GM12878 (cell line): ENCODE measurements at regions not wholly inside any gene's neighbourhood (a gene's known extent, or its start where the extent isn't known, plus 50 kb on each side); places are given as distances from the start of the nearest gene placed in this dataset.

ENCODE experiments used
- ATAC-seq: fragments of 200-7000 bp; cut with Tn5 transposase; 3 replicates; pipeline ENCODE4 v1.9.1; 2020; ENCODE audit warnings: mild to moderate bottlenecking, moderate library complexity
- BruUV-seq: library from RNA; stranded (reverse); fragments of 400-500 nt; replicated peaks from 2 replicates; lab custom pipeline; 2021; lab: Mats Ljungman, UMichigan
- CTCF ChIA-PET: fragments of 300-600 bp; sonication (Branson Sonifier 250); formaldehyde crosslinking; extraction: SDS; loops from one replicate; lab custom pipeline; 2021; ENCODE audit warnings: inconsistent platforms; lab: Yijun Ruan, JAX
- POLR2A ChIA-PET: fragments of 350-600 bp; formaldehyde crosslinking; extraction: SDS; loops from one replicate; lab custom pipeline; 2021; ENCODE audit warnings: inconsistent platforms; lab: Charles Lee
- RAD21 ChIA-PET: fragments of 300-600 bp; sonication (Branson Sonifier 250); formaldehyde crosslinking; loops from one replicate; lab custom pipeline; 2023; ENCODE audit warnings: antibody characterized with exemption; ENCODE audit not compliant: unreplicated experiment; lab: Charles Lee
- SMC1A ChIA-PET: fragments of 300-600 bp; sonication (Branson Sonifier 250); formaldehyde crosslinking; loops from one replicate; lab custom pipeline; 2023; ENCODE audit not compliant: unreplicated experiment, uncharacterized antibody; lab: Charles Lee
- DNase-seq: peaks from one replicate; pipeline ENCODE4 v3.0.0-alpha.2; 2011; ENCODE audit warnings: low read depth, low spot score
- FAIRE-seq: peaks from 3 replicates; lab custom pipeline; 2011; peaks lifted over from hg19 to GRCh38; lab: Jason Lieb, UNC
- H2AFZ ChIP-seq: 2 replicates; pipeline ENCODE4 v1.6.0; 2011; ENCODE audit warnings: low read depth, low read length, control low read depth; ENCODE audit not compliant: control insufficient read depth
- H3K27ac ChIP-seq: 2 replicates; pipeline ENCODE4 v1.5.1; 2011; ENCODE audit warnings: control low read depth; ENCODE audit not compliant: control insufficient read depth, insufficient read depth
- H3K27me3 ChIP-seq, 2 experiments: replicated peaks in 1 of 2; 2 replicates each; pipeline versions ENCODE4 v1.6.0 to v1.6.1; 2011; ENCODE audit warnings: low read length in 1 of 2; ENCODE audit not compliant: control insufficient read depth in 2 of 2, insufficient read depth in 2 of 2
- H3K36me3 ChIP-seq, 2 experiments: 2 replicates each; pipeline ENCODE4 v1.5.1; 2011; ENCODE audit warnings: low read length in 1 of 2; ENCODE audit not compliant: control insufficient read depth in 2 of 2, insufficient read depth in 2 of 2
- H3K4me1 ChIP-seq: 2 replicates; pipeline ENCODE4 v1.6.1; 2011; ENCODE audit warnings: mild to moderate bottlenecking, low read length, moderate library complexity, mixed read lengths; ENCODE audit not compliant: control insufficient read depth, insufficient read depth
- H3K4me2 ChIP-seq: 2 replicates; pipeline ENCODE4 v1.6.0; 2011; ENCODE audit warnings: control low read depth; ENCODE audit not compliant: control insufficient read depth, insufficient read depth
- H3K4me3 ChIP-seq: fragments of 200-600 bp; sonication (generic); 2 replicates; pipeline ENCODE4 v1.5.1; 2016
- H3K79me2 ChIP-seq: 2 replicates; pipeline ENCODE4 v1.6.0; 2011; ENCODE audit warnings: low read length; ENCODE audit not compliant: control insufficient read depth, insufficient read depth
- H3K9ac ChIP-seq: 2 replicates; pipeline ENCODE4 v1.8.0; 2011; ENCODE audit warnings: low read length, control low read depth, mixed read lengths; ENCODE audit not compliant: control insufficient read depth, insufficient read depth
- H3K9me3 ChIP-seq: replicated peaks from 3 replicates; pipeline ENCODE4 v1.5.1; 2011; ENCODE audit warnings: mild to moderate bottlenecking, low read length; ENCODE audit not compliant: control insufficient read depth, insufficient read depth
- H4K20me1 ChIP-seq: 2 replicates; pipeline ENCODE4 v1.6.0; 2011; ENCODE audit not compliant: control insufficient read depth, insufficient read depth
- EED ChIP-seq: sonication (generic); IDR thresholded peaks from 2 replicates; pipeline ENCODE4 v1.6.1; 2016; ENCODE audit warnings: antibody characterized with exemption, low read depth
- NFYA ChIP-seq: IDR thresholded peaks from 2 replicates; pipeline ENCODE4 v1.6.1; 2011; ENCODE audit warnings: low read depth, mild to moderate bottlenecking, low read length, improper control_type of control experiment, borderline replicate concordance
- TARDBP ChIP-seq: IDR thresholded peaks from 2 replicates; pipeline ENCODE4 v1.6.1; 2016; ENCODE audit warnings: borderline replicate concordance
- YBX1 ChIP-seq: fragments of 450-650 bp; IDR thresholded peaks from 2 replicates; pipeline ENCODE4 v1.6.1; 2016; ENCODE audit warnings: antibody characterized with exemption
- YY1 ChIP-seq: IDR thresholded peaks from 2 replicates; pipeline ENCODE4 v1.6.1; 2011; ENCODE audit warnings: low read depth, mild to moderate bottlenecking, low read length
- WGBS: methylation state at CpG from one replicate; pipeline ENCODE4 v1.1.6; 2016; ENCODE audit warnings: low lambda C conversion rate; ENCODE audit not compliant: insufficient replicate concordance, insufficient coverage; ENCODE audit errors: missing lambda C conversion rate; 5-methylcytosine and 5-hydroxymethylcytosine counted together
- in situ Hi-C: fragments of 300-500 bp; cut with MboI; formaldehyde crosslinking; loops from 9 replicates; pipeline ENCODE4 v1.14.3; 2018; ENCODE audit warnings: mixed read lengths
- intact Hi-C: fragments of 100-400 bp; cut with micrococcal nuclease; formaldehyde crosslinking; loops from one replicate; pipeline ENCODE4 v1.14.2; 2022; ENCODE audit not compliant: unreplicated experiment
- TF ChIP-seq, protein P1 (sequence below): fragments of 450-650 bp; IDR thresholded peaks from 2 replicates; pipeline ENCODE4 v1.6.1; 2017; ENCODE audit warnings: mild to moderate bottlenecking
- TF ChIP-seq, protein P2 (sequence below): fragments of 150-350 bp; IDR thresholded peaks from 2 replicates; pipeline ENCODE4 v1.6.1; 2014; ENCODE audit warnings: mild to moderate bottlenecking, low read depth, low read length

DNA sequence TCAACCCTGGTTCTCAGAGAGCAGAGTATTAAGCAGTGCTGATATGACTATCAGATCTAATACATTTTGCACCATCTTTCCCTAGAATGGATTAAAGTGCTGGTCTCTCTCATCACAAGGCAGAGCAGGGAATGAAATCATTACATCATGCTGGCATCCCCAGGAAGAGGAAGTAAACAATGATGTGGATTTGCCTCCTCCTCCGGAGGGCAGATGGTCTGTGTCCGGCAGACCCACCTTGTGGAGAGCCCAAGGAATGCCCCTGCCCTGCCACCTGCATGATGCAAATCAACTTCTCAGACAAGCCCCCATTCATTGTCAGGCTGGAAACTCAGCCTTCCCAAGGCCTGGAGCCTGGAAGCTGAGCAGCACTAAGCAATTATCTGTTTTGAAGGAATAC lies 1149.1 kb downstream of the VRK1 start:
- RAD21 ChIA-PET, result no interaction called here
- Histone ChIP-seq H4K20me1 (no peaks in the 10 kb centered on the region), H3K9me3 (no peaks in the 10 kb centered on the region; the same call in 2 of the 3 replicates), H3K27ac (no peak overlapping the region), H3K4me2 (no peak overlapping the region), H3K36me3 (no peaks in the 10 kb centered on the region), H2AFZ (no peak overlapping the region), H3K4me1 (no peaks in the 10 kb centered on the region), H3K79me2 (no peaks in the 10 kb centered on the region), H3K27me3 (no peaks in the 10 kb centered on the region), H3K9ac (no peak overlapping the region), H3K4me3 (no peak overlapping the region)
- POLR2A ChIA-PET, result no interaction called here
- CTCF ChIA-PET, result no interaction called here
- TF ChIP-seq YBX1 (no peak), TARDBP (no peak), NFYA (no peak), YY1 (no peak), EED (no peak)
- TF ChIP-seq, protein P1, sequence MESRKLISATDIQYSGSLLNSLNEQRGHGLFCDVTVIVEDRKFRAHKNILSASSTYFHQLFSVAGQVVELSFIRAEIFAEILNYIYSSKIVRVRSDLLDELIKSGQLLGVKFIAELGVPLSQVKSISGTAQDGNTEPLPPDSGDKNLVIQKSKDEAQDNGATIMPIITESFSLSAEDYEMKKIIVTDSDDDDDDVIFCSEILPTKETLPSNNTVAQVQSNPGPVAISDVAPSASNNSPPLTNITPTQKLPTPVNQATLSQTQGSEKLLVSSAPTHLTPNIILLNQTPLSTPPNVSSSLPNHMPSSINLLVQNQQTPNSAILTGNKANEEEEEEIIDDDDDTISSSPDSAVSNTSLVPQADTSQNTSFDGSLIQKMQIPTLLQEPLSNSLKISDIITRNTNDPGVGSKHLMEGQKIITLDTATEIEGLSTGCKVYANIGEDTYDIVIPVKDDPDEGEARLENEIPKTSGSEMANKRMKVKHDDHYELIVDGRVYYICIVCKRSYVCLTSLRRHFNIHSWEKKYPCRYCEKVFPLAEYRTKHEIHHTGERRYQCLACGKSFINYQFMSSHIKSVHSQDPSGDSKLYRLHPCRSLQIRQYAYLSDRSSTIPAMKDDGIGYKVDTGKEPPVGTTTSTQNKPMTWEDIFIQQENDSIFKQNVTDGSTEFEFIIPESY, result no peak
- TF ChIP-seq, protein P2, sequence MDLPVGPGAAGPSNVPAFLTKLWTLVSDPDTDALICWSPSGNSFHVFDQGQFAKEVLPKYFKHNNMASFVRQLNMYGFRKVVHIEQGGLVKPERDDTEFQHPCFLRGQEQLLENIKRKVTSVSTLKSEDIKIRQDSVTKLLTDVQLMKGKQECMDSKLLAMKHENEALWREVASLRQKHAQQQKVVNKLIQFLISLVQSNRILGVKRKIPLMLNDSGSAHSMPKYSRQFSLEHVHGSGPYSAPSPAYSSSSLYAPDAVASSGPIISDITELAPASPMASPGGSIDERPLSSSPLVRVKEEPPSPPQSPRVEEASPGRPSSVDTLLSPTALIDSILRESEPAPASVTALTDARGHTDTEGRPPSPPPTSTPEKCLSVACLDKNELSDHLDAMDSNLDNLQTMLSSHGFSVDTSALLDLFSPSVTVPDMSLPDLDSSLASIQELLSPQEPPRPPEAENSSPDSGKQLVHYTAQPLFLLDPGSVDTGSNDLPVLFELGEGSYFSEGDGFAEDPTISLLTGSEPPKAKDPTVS, result no peak
- in situ Hi-C loops (no loop called here), intact Hi-C loops (no loop called here)
- no peak for ATAC-seq
- FAIRE-seq, result no peak
- SMC1A ChIA-PET, result no interaction called here
- 33% methylated on average over 2 of the region's 2 CpGs for WGBS
- no peak for DNase-seq
- BruUV-seq, result no TSS peak
